ENCODE measurements at regions not wholly inside any gene's neighbourhood (a gene's known extent, or its start where the extent isn't known, plus 50 kb on each side); places are given as distances from the start of the nearest gene placed in this dataset.

DNA sequence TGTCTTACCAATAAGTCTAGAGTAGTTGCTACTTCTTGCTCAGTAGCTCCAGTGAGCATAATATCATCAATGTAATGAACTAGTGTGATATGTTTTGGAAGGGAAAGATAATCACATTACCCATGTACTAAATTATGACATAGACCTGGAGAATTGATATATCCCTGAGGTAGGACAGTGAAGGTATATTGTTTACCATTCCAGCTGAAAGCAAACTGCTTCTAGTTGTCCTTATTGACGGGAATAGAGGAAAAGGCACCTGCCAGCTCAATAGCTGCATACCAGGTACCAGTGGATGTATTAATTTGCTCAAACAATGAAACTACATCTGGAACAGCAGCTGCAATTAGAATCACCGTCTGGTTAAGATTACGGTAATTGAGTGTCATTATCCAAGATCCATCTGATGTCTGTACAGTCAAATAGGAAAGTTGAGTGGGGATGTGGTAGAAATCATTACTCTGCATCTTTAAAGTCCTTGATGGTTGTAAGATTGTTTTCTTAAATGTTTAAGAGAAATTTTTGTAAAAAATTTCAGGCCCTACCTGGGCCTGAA is 100.0 kb upstream of the ARHGAP5 start:
- Histone ChIP-seq H3K4me3 (ENCODE audit: low read length) (no peak overlapping the region), H3K4me1 (ENCODE audit: control insufficient read depth, insufficient read depth, low read length) (no peaks in the 10 kb centered on the region), H3K27me3 (ENCODE audit: control insufficient read depth, insufficient read depth) (no peaks in the 10 kb centered on the region), H3K9me3 (ENCODE audit: control insufficient read depth, low read length) (no peaks in the 10 kb centered on the region), H3K27ac (ENCODE audit: low read length) (no peak overlapping the region)
- intact Hi-C loops (cut with DNase I): no loop called here
- WGBS: 90% methylated on average over 3 of the region's 3 CpGs
- ATAC-seq: no peak
- DNase-seq: no peak

DNA sequence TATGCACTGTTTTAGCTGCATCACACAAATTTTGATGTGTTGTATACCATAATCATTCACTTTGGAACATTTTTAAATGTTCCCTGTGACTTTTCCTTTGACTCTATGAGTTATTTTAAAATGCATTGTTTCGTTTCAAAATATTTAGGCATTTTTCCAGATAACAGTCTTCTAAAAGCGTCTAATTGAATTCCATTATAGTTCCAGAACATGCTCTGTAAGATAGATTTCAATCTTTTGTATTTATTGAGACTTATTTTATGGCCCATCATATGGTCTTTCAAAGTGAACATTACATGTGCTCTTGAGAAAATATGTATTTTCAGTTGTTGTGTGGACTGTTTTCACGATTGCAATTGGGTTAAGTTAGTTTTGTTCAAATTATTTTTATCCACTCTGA is 98.7 kb upstream of the ARHGAP5 start:
- WGBS: 23% methylated on average over 3 of the region's 3 CpGs
- ATAC-seq (no peak), DNase-seq (no peak)
- no peaks in the 10 kb centered on the region for H3K9me3 ChIP-seq (ENCODE audit: control insufficient read depth, low read length)
- H3K27me3 ChIP-seq (ENCODE audit: control insufficient read depth, insufficient read depth): no peaks in the 10 kb centered on the region
- intact Hi-C loops (cut with DNase I): no loop called here
- H3K4me3 ChIP-seq (ENCODE audit: low read length): no peak overlapping the region
- H3K4me1 ChIP-seq (ENCODE audit: control insufficient read depth, insufficient read depth, low read length): no peaks in the 10 kb centered on the region
- no peak overlapping the region for H3K27ac ChIP-seq (ENCODE audit: low read length)

DNA sequence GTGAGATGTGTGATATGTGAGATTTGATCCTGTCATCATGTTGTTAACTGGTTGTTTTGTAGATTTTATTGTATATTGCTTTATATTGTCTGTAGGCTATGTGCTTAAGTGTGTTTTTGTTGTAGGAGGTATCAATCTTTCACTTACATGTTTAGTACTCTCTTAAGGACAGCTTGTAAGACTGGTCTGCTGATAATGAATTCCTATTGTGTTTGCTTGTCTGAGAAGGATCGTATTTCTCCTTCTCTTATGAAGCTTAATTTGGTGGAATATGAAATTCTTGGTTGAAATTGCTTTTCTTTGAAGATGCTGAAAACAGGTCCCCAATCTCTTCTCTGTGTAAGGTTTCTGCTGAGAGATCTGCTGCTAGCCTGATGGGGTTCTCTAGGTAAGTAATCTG is 94.5 kb upstream of the ARHGAP5 start:
- no peak for DNase-seq
- Histone ChIP-seq H3K27ac (ENCODE audit: low read length) (no peak overlapping the region), H3K9me3 (ENCODE audit: control insufficient read depth, low read length) (no peaks in the 10 kb centered on the region), H3K4me3 (ENCODE audit: low read length) (no peak overlapping the region), H3K27me3 (ENCODE audit: control insufficient read depth, insufficient read depth) (no peaks in the 10 kb centered on the region), H3K4me1 (ENCODE audit: control insufficient read depth, insufficient read depth, low read length) (no peaks in the 10 kb centered on the region)
- intact Hi-C loops (cut with DNase I): no loop called here
- 93% methylated on average over 1 of the region's 1 CpG for whole genome bisulfite sequencing
- no peak for ATAC-seq

DNA sequence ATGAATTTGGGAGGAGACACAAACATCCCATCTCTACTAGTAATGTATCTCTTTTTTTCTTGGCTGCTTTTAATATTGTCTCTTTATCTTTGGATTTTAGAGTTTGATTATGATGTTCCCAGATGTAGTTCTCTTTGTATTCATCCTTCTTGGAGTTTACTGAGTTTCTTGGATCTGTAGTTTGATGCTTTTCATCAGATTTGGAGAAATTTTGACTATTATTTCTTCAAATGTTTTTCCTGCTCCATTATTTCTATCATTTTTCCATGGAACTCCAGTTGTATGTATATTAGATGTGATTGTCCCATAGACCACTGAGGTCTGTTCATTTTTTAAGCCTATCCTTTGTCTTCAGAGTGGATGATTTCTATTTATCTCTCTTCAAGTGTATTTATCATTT is 90.7 kb upstream of the ARHGAP5 start:
- no peaks in the 10 kb centered on the region for H3K9me3 ChIP-seq (ENCODE audit: control insufficient read depth, low read length)
- ATAC-seq (no peak), DNase-seq (no peak)
- no peaks in the 10 kb centered on the region for H3K4me1 ChIP-seq (ENCODE audit: control insufficient read depth, insufficient read depth, low read length)
- intact Hi-C loops (cut with DNase I): no loop called here
- no peak overlapping the region for H3K4me3 ChIP-seq (ENCODE audit: low read length)
- H3K27me3 ChIP-seq (ENCODE audit: control insufficient read depth, insufficient read depth): no peaks in the 10 kb centered on the region
- no peak overlapping the region for H3K27ac ChIP-seq (ENCODE audit: low read length)

GRCh38 chr14:31987721-31988120 is 89.4 kb upstream of the ARHGAP5 start:
- Histone ChIP-seq H3K27me3 (ENCODE audit: control insufficient read depth, insufficient read depth) (no peaks in the 10 kb centered on the region), H3K4me1 (ENCODE audit: control insufficient read depth, insufficient read depth, low read length) (no peaks in the 10 kb centered on the region), H3K9me3 (ENCODE audit: control insufficient read depth, low read length) (no peaks in the 10 kb centered on the region), H3K4me3 (ENCODE audit: low read length) (no peak overlapping the region), H3K27ac (ENCODE audit: low read length) (no peak overlapping the region)
- ATAC-seq: no peak
- 93% methylated on average over 1 of the region's 1 CpG for WGBS
- intact Hi-C loops (cut with DNase I): no loop called here
- no peak for DNase-seq

DNA sequence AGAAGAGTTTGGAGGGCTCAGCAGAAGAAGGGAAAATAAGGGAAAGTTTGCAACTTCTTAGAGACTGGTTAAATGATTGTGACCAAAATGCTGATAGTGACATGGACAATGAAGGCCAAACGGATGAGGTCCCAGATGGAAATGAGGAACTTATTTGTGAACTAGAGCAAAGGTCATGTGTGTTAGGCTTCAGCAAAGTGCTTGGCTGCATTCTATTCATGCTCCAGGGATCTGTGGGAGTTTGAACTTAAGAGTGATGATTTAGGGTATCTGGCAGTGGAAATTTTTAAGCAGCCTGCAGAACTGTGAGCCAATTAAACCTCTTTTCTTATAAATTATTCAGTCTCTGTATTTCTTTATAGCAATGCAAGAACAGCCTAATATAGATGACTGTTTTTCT is 88.9 kb upstream of the ARHGAP5 start:
- no peaks in the 10 kb centered on the region for H3K4me1 ChIP-seq (ENCODE audit: control insufficient read depth, insufficient read depth, low read length)
- DNase-seq (no peak), ATAC-seq (no peak)
- H3K27ac ChIP-seq (ENCODE audit: low read length): no peak overlapping the region
- H3K4me3 ChIP-seq (ENCODE audit: low read length): no peak overlapping the region
- 31% methylated on average over 1 of the region's 1 CpG for WGBS
- H3K9me3 ChIP-seq (ENCODE audit: control insufficient read depth, low read length): no peaks in the 10 kb centered on the region
- intact Hi-C loops (cut with DNase I): no loop called here
- no peaks in the 10 kb centered on the region for H3K27me3 ChIP-seq (ENCODE audit: control insufficient read depth, insufficient read depth)

DNA sequence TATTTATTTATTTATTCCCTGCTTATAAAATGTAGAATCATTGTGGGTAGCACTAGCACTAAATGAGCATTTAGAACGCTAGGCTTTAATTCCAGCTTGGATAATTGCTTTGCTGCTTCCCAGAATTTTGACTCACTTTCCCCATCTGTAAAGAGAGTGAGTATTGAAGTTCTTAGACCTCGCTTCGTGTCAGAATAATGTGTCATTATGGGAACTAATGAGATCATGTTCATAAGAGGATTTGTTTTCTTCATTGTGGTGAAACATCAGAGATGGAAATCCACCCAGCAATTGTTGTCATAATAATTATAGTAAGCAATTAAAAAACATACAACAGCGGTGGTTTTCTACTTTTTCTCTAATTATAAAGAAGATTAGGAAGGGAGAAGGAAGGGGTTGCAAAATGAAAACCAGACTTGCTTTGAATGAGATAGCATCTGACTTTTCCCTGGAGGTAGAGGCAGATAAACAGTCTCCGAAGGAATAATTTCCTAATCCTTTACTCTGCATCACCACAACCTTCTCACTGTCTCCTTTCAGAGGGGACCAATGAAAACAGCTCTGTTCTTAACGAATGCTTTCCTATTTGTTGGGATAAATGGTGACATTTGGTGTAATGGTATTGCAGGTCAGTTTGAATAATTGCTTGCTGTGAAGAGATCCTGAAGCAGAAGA is 86.8 kb upstream of the ARHGAP5 start:
- H3K27me3 ChIP-seq (ENCODE audit: control insufficient read depth, insufficient read depth): no peaks in the 10 kb centered on the region
- ATAC-seq (no peak), DNase-seq (no peak)
- no peaks in the 10 kb centered on the region for H3K9me3 ChIP-seq (ENCODE audit: control insufficient read depth, low read length)
- H3K4me3 ChIP-seq (ENCODE audit: low read length): no peak overlapping the region
- no peak overlapping the region for H3K27ac ChIP-seq (ENCODE audit: low read length)
- intact Hi-C loops (cut with DNase I): no loop called here
- peaks cover 7% of the 10 kb centered on the region for H3K4me1 ChIP-seq (ENCODE audit: control insufficient read depth, insufficient read depth, low read length)
- 59% methylated on average over 6 of the region's 6 CpGs for WGBS

DNA sequence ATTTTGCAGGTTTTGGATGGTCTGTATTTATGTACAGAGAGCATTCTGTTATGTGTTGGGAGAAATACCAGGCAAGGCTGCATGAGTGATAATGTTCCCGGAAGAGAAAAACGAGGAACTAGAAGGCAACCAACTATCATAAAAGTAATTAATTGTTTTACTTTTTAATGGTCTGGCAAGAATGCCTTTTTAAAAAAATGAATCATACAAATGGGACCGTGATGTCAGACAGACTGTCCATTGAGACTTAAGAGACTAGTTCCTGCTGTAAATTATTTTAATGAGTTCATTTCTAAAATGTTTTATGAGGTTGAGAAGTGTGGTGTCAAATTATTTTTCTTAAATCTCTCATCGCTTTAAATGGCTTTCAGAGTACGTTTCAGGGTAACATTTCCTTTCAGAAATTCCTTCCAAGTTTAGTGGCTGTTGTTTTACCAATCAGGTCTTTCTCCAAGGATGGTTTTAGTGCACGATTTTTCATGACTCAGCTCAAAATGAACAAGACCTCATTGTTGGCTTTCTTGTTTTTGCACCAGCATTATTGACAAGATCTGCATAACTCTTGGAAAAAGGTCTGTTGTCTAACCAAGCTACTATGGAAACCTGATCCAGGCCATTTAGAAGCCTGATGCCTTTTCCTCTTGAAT is 86.1 kb upstream of the ARHGAP5 start:
- Histone ChIP-seq H3K4me1 (ENCODE audit: control insufficient read depth, insufficient read depth, low read length) (peaks cover 7% of the 10 kb centered on the region), H3K27ac (ENCODE audit: low read length) (no peak overlapping the region)

DNA sequence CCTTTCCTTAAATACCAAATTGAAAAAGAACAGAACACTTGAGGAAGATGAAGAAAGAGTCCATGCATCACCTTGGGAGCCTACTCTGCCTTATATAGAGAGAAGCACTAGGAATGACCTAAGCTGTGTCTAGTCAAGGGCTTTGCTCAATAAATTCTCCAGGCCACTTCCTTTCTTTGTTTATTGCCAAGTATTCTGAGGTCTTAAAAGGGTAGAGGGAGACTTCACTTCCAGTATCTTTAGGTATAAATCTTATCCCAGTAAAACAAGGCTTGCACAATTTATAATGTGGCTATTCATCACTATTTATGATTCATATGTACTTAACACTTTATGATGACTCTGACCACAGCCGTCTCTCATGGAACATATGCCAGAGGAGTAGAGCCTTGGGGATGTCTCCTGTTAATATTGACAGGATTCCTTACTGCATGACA is 85.1 kb upstream of the ARHGAP5 start:
- DNase-seq: no peak
- no peak overlapping the region for H3K27ac ChIP-seq (ENCODE audit: low read length)
- no peaks in the 10 kb centered on the region for H3K27me3 ChIP-seq (ENCODE audit: control insufficient read depth, insufficient read depth)
- WGBS: 63% methylated on average over 1 of the region's 1 CpG
- no peak overlapping the region for H3K4me3 ChIP-seq (ENCODE audit: low read length)
- peaks cover 7% of the 10 kb centered on the region for H3K4me1 ChIP-seq (ENCODE audit: control insufficient read depth, insufficient read depth, low read length)
- ATAC-seq: no peak
- intact Hi-C loops (cut with DNase I): no loop called here
- H3K9me3 ChIP-seq (ENCODE audit: control insufficient read depth, low read length): no peaks in the 10 kb centered on the region

More for the DNA sequence above, 86.1 kb upstream of the ARHGAP5 start:
- Histone ChIP-seq H3K27me3 (ENCODE audit: control insufficient read depth, insufficient read depth) (no peaks in the 10 kb centered on the region), H3K9me3 (ENCODE audit: control insufficient read depth, low read length) (no peaks in the 10 kb centered on the region), H3K4me3 (ENCODE audit: low read length) (no peak overlapping the region)
- DNase-seq: no peak
- ATAC-seq: no peak
- intact Hi-C loops (cut with DNase I): no loop called here
- 45% methylated on average over 6 of the region's 6 CpGs for WGBS

- ATAC-seq (peak; percentile 70 to 74), DNase-seq (no peak)
- Histone ChIP-seq H3K4me1 (ENCODE audit: control insufficient read depth, insufficient read depth, low read length) (peaks cover 9% of the 10 kb centered on the region), H3K9me3 (ENCODE audit: control insufficient read depth, low read length) (no peaks in the 10 kb centered on the region), H3K27me3 (ENCODE audit: control insufficient read depth, insufficient read depth) (no peaks in the 10 kb centered on the region), H3K4me3 (ENCODE audit: low read length) (no peak overlapping the region), H3K27ac (ENCODE audit: low read length) (peak overlapping the region; percentile 99)
- intact Hi-C loops (cut with DNase I): no loop called here
- 52% methylated on average over 3 of the region's 3 CpGs for WGBS
Measured at GRCh38 chr14:31993521-31993951, 83.6 kb upstream of the ARHGAP5 start.

DNA sequence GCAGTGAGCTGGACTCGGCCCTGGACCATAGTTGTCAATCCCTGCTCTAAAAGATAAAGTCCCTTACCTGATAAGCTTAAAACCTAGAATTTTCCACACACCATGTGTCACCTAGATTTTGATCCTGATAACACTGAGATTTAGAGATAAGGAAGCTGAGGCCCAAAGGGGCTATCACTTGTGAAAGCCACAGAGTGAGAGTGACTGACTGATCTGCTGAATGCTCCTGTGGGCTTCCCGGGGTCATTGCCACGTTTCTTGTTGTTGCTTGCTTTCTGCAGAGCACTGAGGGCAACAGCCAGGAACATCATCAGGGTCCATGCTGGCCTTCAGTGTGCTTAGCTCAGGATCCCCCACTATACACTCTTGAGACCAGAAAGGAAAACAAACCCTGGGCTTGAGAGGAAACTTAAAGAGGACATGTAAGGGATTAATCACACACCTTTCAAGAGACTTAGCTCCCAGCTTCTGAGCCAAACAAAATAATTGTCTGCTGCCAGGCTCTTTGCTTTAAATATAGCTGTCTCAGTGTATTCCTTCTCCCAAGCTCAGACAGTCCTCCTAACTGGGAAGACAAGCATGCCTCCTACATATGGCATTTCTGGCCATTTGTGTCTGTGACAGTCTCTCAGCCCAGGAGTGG is 82.6 kb upstream of the ARHGAP5 start:
- Histone ChIP-seq H3K4me1 (ENCODE audit: control insufficient read depth, insufficient read depth, low read length) (peaks cover 9% of the 10 kb centered on the region), H3K27ac (ENCODE audit: low read length) (peak overlapping the region; percentile 93), H3K4me3 (ENCODE audit: low read length) (no peak overlapping the region), H3K9me3 (ENCODE audit: control insufficient read depth, low read length) (no peaks in the 10 kb centered on the region), H3K27me3 (ENCODE audit: control insufficient read depth, insufficient read depth) (no peaks in the 10 kb centered on the region)
- DNase-seq: no peak
- 47% methylated on average over 3 of the region's 3 CpGs for WGBS
- intact Hi-C loops (cut with DNase I): no loop called here
- no peak for ATAC-seq
